GM21619 (cell line): ENCODE measurements at regions not wholly inside any gene's neighbourhood (a gene's known extent, or its start where the extent isn't known, plus 50 kb on each side); places are given as distances from the start of the nearest gene placed in this dataset.
"Not testable (repeated sequence)": the region's sequence is repeated elsewhere in the genome, so short reads cannot be mapped to it uniquely, and the experiment has no call there.

ENCODE experiments used
- ATAC-seq: cut with Tn5 transposase; IDR thresholded peaks from one replicate; pipeline ENCODE4 v1.9.1; 2021; ENCODE audit not compliant: unreplicated experiment

DNA sequence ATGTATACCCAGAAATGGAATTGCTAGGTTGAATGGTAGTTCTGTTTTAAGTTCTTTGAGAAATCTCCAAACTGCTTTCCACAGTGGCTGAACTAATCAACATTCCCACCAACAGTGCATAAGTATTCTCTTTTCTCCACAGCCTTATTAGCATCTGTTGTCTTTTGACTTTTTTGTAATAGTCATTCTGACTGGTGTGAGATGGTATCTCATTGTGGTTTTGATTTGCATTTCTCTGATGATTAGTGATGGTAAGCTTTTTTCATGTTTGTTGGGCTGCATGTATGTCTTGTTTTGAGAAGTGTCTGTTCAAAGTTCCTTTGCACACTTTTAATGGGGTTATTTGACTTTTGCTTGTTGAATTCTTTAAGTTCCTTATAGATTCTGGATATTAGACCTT, 52.4 kb upstream of the EHHADH start:
- not testable (repeated sequence) for ATAC-seq

DNA sequence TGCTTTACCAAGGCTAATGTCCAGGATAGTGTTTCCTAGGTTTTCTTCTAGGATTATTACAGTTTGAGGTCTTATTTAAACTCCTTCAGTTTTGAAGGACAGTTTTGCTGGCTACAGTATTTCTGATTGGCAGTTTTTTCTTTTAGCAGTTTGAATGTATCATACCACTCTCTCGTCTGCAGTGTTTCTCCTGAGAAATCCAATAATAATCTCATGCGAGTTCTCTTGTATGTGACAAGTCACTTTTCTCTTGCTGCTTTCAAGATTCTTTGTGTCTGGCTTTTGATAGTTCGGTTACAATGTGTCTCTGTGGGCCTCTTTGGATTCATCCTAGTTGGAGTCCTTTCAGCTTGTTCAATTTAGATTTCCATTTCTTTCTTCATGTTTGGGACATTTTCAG, 53.0 kb upstream of the EHHADH start:
- no peak for ATAC-seq

DNA sequence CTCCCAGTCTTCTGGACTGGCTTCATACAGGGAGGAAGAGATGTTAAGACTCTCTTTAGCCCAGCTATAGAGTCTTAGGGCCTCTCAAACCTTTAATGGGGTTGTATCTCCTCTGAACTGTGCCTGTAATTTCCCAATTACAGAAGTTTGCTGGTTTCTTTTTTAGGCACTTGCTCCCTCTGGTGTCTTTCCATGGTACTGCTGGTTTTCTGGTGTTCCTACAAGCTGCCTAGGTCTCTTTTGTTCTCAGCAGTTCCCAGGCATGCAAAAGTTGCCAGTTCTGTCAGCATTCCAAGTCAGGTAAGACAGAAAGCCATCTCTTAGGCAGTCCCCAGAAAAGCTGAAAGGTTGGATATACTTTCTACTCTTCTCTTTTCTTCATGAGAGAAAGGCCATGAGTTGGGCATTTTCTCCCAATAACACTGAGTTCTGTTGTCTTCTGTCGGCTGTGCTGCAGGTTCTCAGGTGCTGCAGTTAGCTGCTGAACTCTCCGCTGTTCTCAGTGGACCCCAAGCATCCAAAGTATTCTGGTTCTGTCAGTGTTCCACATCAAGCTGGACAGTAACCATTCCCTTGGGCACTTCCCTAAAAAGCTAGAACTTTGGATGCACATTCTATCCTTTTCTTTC, 54.4 kb upstream of the EHHADH start:
- ATAC-seq: peak; percentile 72

DNA sequence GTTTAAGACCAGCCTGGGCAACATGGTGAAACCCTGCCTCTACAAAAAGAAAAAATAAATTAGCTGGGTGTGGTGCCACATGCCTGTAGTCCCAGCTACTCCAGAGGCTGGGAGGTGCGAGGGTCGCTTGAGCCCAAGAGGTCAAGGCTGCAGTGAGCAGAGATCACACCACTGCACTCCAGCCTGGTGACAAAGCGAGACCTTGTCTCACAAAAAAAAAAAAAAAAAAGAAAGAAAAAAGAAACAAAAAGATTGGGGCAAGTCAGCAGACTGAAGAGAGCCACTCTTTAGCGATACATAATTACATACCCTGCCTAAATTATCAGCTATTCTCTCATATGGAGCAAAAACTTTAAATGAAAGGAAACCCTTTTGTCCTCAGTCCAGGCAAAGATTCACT, 53.6 kb upstream of the MAP3K13 start:
- ATAC-seq: no peak

DNA sequence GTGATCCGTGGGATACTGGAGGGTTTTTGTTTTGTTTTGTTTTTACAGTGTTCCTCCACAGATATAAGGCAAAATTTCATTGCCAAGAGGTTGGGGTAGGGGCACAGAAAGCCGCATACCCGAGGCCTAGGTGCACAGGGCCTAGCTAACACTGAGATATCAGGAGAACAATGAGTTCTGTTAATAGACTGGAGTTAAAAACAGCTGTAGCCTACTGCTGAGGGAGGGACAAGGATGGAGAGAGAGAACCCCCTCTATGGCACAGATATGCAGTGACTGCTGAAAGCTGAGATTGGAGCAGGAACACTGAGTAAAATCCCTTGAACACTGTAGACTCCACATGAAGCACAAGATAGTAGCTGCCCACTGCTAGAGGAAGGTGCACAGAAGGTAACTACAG, 53.1 kb upstream of the MAP3K13 start:
- no peak for ATAC-seq

DNA sequence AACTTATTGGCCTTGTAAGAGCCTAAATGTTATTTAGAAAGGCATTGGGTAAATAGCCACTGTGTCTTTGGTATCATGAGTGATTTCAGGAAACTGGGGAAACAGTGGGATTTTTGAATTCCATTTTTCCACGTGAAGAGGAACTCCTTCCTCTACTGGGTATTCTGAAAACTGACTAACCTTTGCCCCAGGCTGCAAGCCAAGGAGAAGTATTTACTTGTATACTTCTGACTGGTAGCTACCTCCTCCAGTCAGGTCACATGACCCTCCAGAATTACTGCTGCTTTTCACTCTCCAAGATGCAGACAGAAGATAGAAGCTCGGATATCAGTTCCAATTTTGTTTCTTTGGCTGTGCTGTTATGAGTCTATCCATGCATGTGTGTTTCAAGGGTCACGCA, 50.9 kb upstream of the MAP3K13 start:
- ATAC-seq: no peak
